ENCODE measurements at regions not wholly inside any gene's neighbourhood (a gene's known extent, or its start where the extent isn't known, plus 50 kb on each side); places are given as distances from the start of the nearest gene placed in this dataset.

- H3K9ac ChIP-seq (ENCODE audit: low read depth in 2 of 2, low read length in 2 of 2): no peak overlapping the region
- no peaks in the 10 kb centered on the region for H3K27me3 ChIP-seq
- no peaks in the 10 kb centered on the region for H3K36me3 ChIP-seq
- intact Hi-C loops (cut with DNase I): no loop called here
- H3K27ac ChIP-seq: no peak overlapping the region
- H3K4me3 ChIP-seq: no peak overlapping the region
- H3K4me1 ChIP-seq: no peaks in the 10 kb centered on the region
- TF ChIP-seq, protein P1, sequence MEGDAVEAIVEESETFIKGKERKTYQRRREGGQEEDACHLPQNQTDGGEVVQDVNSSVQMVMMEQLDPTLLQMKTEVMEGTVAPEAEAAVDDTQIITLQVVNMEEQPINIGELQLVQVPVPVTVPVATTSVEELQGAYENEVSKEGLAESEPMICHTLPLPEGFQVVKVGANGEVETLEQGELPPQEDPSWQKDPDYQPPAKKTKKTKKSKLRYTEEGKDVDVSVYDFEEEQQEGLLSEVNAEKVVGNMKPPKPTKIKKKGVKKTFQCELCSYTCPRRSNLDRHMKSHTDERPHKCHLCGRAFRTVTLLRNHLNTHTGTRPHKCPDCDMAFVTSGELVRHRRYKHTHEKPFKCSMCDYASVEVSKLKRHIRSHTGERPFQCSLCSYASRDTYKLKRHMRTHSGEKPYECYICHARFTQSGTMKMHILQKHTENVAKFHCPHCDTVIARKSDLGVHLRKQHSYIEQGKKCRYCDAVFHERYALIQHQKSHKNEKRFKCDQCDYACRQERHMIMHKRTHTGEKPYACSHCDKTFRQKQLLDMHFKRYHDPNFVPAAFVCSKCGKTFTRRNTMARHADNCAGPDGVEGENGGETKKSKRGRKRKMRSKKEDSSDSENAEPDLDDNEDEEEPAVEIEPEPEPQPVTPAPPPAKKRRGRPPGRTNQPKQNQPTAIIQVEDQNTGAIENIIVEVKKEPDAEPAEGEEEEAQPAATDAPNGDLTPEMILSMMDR (IDR thresholded peaks at IDR 0.05): no peak
- no peaks in the 10 kb centered on the region for H3K9me3 ChIP-seq
- no peak for DNase-seq
These were observed 56.0 kb upstream of the CTTNBP2 start for GRCh38 chr7:117929237-117929636.

DNA sequence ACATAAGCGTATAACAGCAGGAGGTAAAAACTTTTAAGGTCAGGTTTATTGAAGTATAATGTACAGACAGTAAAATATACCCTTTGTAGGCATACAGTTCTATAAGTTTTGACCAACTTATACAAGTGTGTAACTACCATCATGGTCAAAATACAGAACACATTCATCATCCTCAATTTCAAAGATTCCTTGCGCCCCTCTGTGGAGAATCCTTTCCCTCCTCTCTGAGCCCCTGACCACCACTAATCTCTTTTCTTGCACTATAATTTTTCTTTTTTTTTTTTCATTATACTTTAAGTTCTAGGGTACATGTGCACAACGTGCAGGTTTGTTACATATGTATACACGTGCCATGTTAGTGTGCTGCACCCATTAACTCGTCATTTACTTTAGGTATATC is 58.1 kb upstream of the CTTNBP2 start:
- no peak overlapping the region for H3K9ac ChIP-seq (ENCODE audit: low read depth in 2 of 2, low read length in 2 of 2)
- H3K4me3 ChIP-seq: no peak overlapping the region
- DNase-seq: no peak
- H3K4me1 ChIP-seq: no peaks in the 10 kb centered on the region
- H3K27ac ChIP-seq: no peak overlapping the region
- H3K36me3 ChIP-seq: no peaks in the 10 kb centered on the region
- H3K27me3 ChIP-seq: no peaks in the 10 kb centered on the region
- TF ChIP-seq, protein P1 (IDR thresholded peaks at IDR 0.05): no peak
- no peaks in the 10 kb centered on the region for H3K9me3 ChIP-seq
- intact Hi-C loops (cut with DNase I): no loop called here

- intact Hi-C loops (cut with DNase I): no loop called here
- H3K27me3 ChIP-seq: no peaks in the 10 kb centered on the region
- H3K4me3 ChIP-seq: no peak overlapping the region
- H3K9me3 ChIP-seq: no peaks in the 10 kb centered on the region
- DNase-seq: no peak
- H3K9ac ChIP-seq (ENCODE audit: low read depth in 2 of 2, low read length in 2 of 2): no peak overlapping the region
- TF ChIP-seq, protein P1 (IDR thresholded peaks at IDR 0.05): no peak
- H3K27ac ChIP-seq: no peak overlapping the region
- H3K36me3 ChIP-seq: no peaks in the 10 kb centered on the region
- H3K4me1 ChIP-seq: no peaks in the 10 kb centered on the region
These were observed 64.0 kb upstream of the CTTNBP2 start for GRCh38 chr7:117937049-117937752.

DNA sequence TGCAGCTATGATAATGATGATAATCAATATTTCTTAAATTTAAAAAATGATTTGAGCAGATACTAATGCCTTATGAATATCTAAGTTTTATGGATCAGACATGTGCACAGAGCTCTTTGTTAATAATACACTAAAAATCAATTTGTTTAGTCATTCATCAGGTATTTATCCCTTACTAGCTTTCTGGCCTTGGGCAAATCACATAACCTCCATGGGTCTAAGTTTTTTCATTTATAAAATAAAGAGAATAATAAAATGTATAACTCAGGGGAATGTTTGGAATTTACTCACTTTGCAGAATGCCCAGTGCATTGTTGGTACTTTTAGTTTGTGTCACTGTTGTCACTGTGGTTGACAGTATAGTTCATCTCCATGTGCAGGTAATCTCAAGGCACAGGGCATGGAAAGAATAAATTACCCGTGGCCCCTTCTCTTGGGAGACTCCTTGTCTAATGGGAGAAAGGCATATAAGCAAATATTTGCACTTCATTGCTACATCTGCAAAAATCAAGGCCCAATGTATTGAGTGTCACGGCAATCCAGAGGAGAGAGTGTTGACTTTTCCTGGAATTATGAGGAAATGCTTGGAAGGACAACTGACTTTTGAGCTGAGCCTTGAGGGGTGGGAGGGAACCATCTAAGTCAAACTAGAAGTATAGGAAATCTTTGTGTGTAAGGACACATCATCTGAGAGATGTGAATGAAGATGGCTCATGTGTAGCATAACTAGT is 64.7 kb upstream of the CTTNBP2 start:
- H3K4me1 ChIP-seq: no peaks in the 10 kb centered on the region
- DNase-seq: no peak
- no peaks in the 10 kb centered on the region for H3K36me3 ChIP-seq
- H3K9me3 ChIP-seq: no peaks in the 10 kb centered on the region
- no peaks in the 10 kb centered on the region for H3K27me3 ChIP-seq
- H3K4me3 ChIP-seq: no peak overlapping the region
- H3K9ac ChIP-seq (ENCODE audit: low read depth in 2 of 2, low read length in 2 of 2): no peak overlapping the region
- TF ChIP-seq, protein P1 (IDR thresholded peaks at IDR 0.05): no peak
- H3K27ac ChIP-seq: no peak overlapping the region
- intact Hi-C loops (cut with DNase I): no loop called here

DNA sequence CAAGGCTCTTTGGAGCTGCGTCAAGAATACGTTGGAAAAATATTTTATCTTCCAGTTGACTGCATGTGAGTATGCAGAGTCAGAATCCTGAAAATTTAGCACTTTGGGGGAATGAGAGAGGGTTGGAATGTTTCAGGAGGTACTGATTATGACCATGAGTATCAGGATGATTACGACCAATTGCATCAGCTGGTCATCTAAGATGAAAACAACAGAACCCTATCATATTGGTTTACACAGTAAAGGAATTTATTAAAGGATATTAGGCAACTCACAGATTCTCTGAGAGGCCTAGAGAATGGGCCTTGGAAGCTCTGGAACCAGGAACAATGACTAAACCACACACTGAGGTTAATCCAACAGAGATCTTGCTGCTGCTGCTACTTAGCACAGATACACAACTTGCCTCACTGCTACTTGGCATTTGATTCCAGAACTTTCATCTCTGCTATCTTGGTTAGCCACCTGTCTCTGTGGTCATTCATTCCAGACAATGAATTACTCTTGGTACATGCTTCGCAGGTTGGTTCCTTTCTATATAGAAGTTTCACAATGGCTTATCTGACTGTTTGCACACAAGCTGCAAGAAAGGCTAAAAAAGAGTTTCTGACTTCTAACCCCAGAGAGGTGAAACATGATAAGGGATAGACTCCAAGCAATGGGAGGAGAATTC is 68.0 kb upstream of the CTTNBP2 start:
- Histone ChIP-seq H3K36me3 (no peaks in the 10 kb centered on the region), H3K4me3 (no peak overlapping the region), H3K27me3 (no peaks in the 10 kb centered on the region), H3K27ac (no peak overlapping the region), H3K9me3 (no peaks in the 10 kb centered on the region), H3K4me1 (no peaks in the 10 kb centered on the region), H3K9ac (ENCODE audit: low read depth in 2 of 2, low read length in 2 of 2) (no peak overlapping the region)
- TF ChIP-seq, protein P1 (IDR thresholded peaks at IDR 0.05): no peak
- intact Hi-C loops (cut with DNase I): no loop called here
- DNase-seq: no peak

Data from colonic mucosa (tissue), 4 donors.